Esophagus squamous epithelium (tissue), 4 donors: ENCODE measurements at regions not wholly inside any gene's neighbourhood (a gene's known extent, or its start where the extent isn't known, plus 50 kb on each side); places are given as distances from the start of the nearest gene placed in this dataset.

ENCODE experiments used
- CTCF ChIP-seq, 6 experiments: fragments of 450-650 bp in 4 of 6; fragments of 200-600 bp in 2 of 6; sonication (generic) in 2 of 6; IDR thresholded peaks; one replicate each; pipeline ENCODE4 v1.5.1; 2016 to 2019; ENCODE audit warnings: antibody characterized with exemption in 6 of 6, mild to moderate bottlenecking in 4 of 6, moderate library complexity in 4 of 6
- POLR2A ChIP-seq, 4 donors: fragments of 450-650 bp; IDR thresholded peaks; one replicate each; pipeline ENCODE4 v1.6.1; 2017; ENCODE audit warnings: antibody characterized with exemption in 4 of 4, mild to moderate bottlenecking in 4 of 4, moderate library complexity in 3 of 4

GRCh38 chr5:2147504-2148311 is 265.0 kb upstream of the IRX4 start:
- no peak for TF ChIP-seq POLR2A (IDR thresholded peaks at IDR 0.05)
- no peak for TF ChIP-seq CTCF (IDR thresholded peaks at IDR 0.05)
